ENCODE measurements at regions not wholly inside any gene's neighbourhood (a gene's known extent, or its start where the extent isn't known, plus 50 kb on each side); places are given as distances from the start of the nearest gene placed in this dataset.

DNA sequence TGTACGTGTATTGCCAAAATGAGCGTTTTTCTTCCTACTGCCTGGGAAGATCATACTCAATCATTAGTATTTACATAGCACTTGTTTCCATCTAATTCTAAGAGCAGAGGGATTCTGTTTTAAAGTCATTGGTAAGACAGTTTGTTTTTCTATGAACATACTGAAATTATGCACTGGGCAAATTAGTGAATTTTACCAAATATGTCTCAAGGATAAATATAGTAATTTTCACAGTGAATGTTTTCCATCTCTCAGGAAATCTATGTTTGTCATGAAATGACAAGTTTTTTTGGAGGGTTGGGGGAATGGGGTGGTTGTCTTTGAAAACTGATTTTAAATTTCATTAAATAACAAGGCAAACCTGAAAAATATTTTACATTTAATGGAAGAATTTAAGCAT is 441.3 kb upstream of the ARRDC3 start:
- DNase-seq = no peak
- no peak for TF ChIP-seq POLR2A (IDR thresholded peaks at IDR 0.05)
- TF ChIP-seq, protein P1, sequence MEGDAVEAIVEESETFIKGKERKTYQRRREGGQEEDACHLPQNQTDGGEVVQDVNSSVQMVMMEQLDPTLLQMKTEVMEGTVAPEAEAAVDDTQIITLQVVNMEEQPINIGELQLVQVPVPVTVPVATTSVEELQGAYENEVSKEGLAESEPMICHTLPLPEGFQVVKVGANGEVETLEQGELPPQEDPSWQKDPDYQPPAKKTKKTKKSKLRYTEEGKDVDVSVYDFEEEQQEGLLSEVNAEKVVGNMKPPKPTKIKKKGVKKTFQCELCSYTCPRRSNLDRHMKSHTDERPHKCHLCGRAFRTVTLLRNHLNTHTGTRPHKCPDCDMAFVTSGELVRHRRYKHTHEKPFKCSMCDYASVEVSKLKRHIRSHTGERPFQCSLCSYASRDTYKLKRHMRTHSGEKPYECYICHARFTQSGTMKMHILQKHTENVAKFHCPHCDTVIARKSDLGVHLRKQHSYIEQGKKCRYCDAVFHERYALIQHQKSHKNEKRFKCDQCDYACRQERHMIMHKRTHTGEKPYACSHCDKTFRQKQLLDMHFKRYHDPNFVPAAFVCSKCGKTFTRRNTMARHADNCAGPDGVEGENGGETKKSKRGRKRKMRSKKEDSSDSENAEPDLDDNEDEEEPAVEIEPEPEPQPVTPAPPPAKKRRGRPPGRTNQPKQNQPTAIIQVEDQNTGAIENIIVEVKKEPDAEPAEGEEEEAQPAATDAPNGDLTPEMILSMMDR (IDR thresholded peaks at IDR 0.05) = no peak
- intact Hi-C loops (cut with DNase I) = no loop called here
- no peaks in the 10 kb centered on the region for H3K36me3 ChIP-seq
- no peak overlapping the region for H3K27ac ChIP-seq
- H3K4me3 ChIP-seq (replicated peaks in 1 of 3) = no peak overlapping the region
- H3K4me1 ChIP-seq = peaks cover 0 to 4% of the 10 kb centered on the region in 2 donors
- H3K9me3 ChIP-seq = no peaks in the 10 kb centered on the region
- 76 to 93% methylated on average over 2 of the region's 2 CpGs for WGBS, 2 donors
- H3K27me3 ChIP-seq = no peaks in the 10 kb centered on the region

DNA sequence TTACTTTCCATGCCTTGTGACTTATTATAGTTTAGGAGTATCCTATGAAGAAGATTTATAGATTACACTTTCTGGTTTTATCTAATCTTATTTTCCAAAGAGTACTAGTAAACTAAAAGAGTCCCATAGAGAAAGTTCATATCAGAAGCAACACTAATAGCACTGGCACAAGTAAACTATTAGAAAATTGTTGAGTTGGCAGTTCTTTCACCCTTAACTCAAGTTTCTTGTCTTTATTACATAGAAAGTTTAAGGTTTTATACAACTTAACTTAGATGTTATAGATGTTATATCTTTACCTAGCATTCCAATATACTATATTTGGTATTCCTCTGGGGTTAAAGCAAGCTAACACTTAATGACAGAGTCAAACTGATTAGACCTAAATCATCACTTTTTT is 437.8 kb upstream of the ARRDC3 start:
- no peak for TF ChIP-seq POLR2A (IDR thresholded peaks at IDR 0.05)
- TF ChIP-seq, protein P1 (IDR thresholded peaks at IDR 0.05) = no peak
- H3K4me1 ChIP-seq = no peaks in the 10 kb centered on the region
- H3K36me3 ChIP-seq = no peaks in the 10 kb centered on the region
- H3K4me3 ChIP-seq (replicated peaks in 1 of 3) = no peak overlapping the region
- no peaks in the 10 kb centered on the region for H3K27me3 ChIP-seq
- H3K9me3 ChIP-seq = no peaks in the 10 kb centered on the region
- DNase-seq = no peak
- no peak overlapping the region for H3K27ac ChIP-seq
- intact Hi-C loops (cut with DNase I) = no loop called here

DNA sequence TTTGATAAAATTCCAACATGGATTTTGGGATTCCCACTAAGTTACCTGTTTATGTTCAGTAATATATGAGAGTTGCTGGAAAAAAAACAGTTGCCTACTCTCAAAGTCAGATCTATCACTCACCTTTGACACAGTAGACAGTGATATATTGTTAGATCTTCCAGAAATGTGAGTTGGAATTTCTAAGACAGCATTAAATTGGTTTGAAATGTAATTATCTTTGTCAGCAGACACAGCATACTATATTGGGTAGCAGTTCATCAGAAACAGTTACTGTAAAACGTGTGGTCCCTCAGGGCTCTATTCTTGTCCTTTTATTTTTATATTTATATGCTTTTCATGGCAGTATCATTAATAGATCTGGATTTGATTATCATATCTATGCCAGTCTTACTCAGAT is 433.6 kb upstream of the ARRDC3 start:
- Histone ChIP-seq H3K9me3 (no peaks in the 10 kb centered on the region), H3K27me3 (no peaks in the 10 kb centered on the region), H3K27ac (no peak overlapping the region), H3K4me3 (replicated peaks in 1 of 3) (no peak overlapping the region), H3K4me1 (no peaks in the 10 kb centered on the region), H3K36me3 (no peaks in the 10 kb centered on the region)
- TF ChIP-seq POLR2A (IDR thresholded peaks at IDR 0.05) = no peak
- TF ChIP-seq, protein P1 (IDR thresholded peaks at IDR 0.05) = no peak
- intact Hi-C loops (cut with DNase I) = no loop called here
- WGBS, 2 donors = 0 to 22% methylated on average over 1 of the region's 1 CpG
- no peak for DNase-seq

DNA sequence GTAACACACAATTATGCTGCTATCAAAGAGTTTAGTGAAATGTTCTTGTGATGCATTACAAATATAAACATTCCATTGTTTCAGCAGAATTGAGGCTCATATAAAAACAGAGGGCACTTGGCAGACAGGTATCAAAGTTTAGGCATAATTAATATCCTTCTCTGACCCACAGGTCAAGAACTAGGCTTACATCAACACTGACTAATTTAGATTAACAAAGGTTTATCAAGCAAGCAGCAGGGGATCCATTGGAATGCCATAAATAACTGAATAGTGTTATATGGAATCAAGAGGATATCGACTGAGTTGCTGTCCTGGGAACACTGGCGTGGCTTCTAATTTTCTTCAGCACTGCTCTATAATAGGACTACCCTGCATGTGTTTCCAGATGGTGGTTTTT is 414.5 kb upstream of the ARRDC3 start:
- WGBS, 2 donors = 74 to 78% methylated on average over 2 of the region's 2 CpGs
- no peak for DNase-seq
- intact Hi-C loops (cut with DNase I) = no loop called here
- Histone ChIP-seq H3K36me3 (no peaks in the 10 kb centered on the region), H3K27ac (no peak overlapping the region), H3K27me3 (no peaks in the 10 kb centered on the region), H3K9me3 (no peaks in the 10 kb centered on the region), H3K4me3 (replicated peaks in 1 of 3) (no peak overlapping the region), H3K4me1 (no peaks in the 10 kb centered on the region)
- TF ChIP-seq, protein P1 (IDR thresholded peaks at IDR 0.05) = no peak
- no peak for TF ChIP-seq POLR2A (IDR thresholded peaks at IDR 0.05)

DNA sequence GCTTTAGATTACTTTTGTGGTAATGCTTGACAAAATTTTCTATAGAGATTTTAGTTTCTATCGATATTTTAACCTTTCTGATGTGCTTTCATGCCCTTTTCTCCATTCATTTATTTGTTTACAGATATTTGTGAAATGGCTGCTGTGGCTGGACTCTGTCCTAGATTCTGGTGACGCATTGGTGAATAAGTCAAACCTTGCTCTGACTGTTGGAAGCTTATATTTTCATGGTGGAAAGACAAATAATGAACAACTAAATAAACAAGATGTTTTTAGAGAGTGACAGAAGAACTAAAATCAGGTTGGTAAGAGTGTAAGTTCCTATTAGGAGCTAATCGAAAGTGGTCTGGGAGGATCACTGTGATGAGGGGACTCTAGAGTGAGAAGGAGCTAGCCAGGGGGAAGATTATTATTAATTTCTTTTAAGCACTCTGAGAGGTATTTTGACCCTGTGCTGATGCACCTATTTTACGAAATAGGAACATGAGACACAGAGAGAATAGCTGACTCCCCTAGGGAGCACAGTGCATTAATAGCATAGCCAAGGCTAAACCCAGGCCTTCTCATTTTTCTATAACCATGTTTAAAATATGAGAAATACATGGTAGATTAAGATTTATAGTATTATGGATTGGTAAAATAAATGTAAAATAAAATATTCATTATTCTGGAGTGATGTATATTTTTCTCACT is 411.9 kb upstream of the ARRDC3 start:
- TF ChIP-seq POLR2A (IDR thresholded peaks at IDR 0.05) = no peak
- TF ChIP-seq, protein P1 (IDR thresholded peaks at IDR 0.05) = no peak
- intact Hi-C loops (cut with DNase I) = no loop called here
- no peak overlapping the region for H3K27ac ChIP-seq
- H3K4me1 ChIP-seq = no peaks in the 10 kb centered on the region
- DNase-seq = no peak
- H3K9me3 ChIP-seq = no peaks in the 10 kb centered on the region
- H3K36me3 ChIP-seq = no peaks in the 10 kb centered on the region
- no peaks in the 10 kb centered on the region for H3K27me3 ChIP-seq
- H3K4me3 ChIP-seq (replicated peaks in 1 of 3) = no peak overlapping the region
- WGBS, 2 donors = 84 to 85% methylated on average over 4 of the region's 4 CpGs

Measured in thyroid gland (tissue), 4 donors.